Trophoblast cell (in vitro differentiated cells and primary cell): ENCODE measurements at regions not wholly inside any gene's neighbourhood (a gene's known extent, or its start where the extent isn't known, plus 50 kb on each side); places are given as distances from the start of the nearest gene placed in this dataset.
A peak's percentile ranks its signal among the peaks of the same experiment; 100 is the strongest.

Experiments
- DNase-seq, 2 donors: peaks; one replicate each; pipeline ENCODE4 v3.0.0-alpha.2; 2016
- H2AFZ ChIP-seq: 2 replicates; pipeline ENCODE4 v1.6.1; 2013; ENCODE audit warnings: low read length, moderate library complexity, mild to moderate bottlenecking; ENCODE audit not compliant: insufficient read depth, poor library complexity
- H2AK5ac ChIP-seq: 2 replicates; pipeline ENCODE4 v1.6.1; 2013; ENCODE audit warnings: mild to moderate bottlenecking, low read length
- H2BK120ac ChIP-seq: 2 replicates; pipeline ENCODE4 v1.6.1; 2013; ENCODE audit warnings: low read length, mild to moderate bottlenecking, moderate library complexity; ENCODE audit not compliant: insufficient read depth, poor library complexity
- H2BK12ac ChIP-seq: 2 replicates; pipeline ENCODE4 v1.6.1; 2013; ENCODE audit warnings: mild to moderate bottlenecking, low read length, moderate library complexity
- H2BK5ac ChIP-seq: 2 replicates; pipeline ENCODE4 v1.6.1; 2013; ENCODE audit warnings: low read length, low read depth, moderate library complexity, mild to moderate bottlenecking; ENCODE audit not compliant: poor library complexity
- H3K14ac ChIP-seq: 2 replicates; pipeline ENCODE4 v1.6.1; 2013; ENCODE audit warnings: mild to moderate bottlenecking, low read length
- H3K18ac ChIP-seq: 2 replicates; pipeline ENCODE4 v1.6.1; 2013; ENCODE audit warnings: mild to moderate bottlenecking, low read length
- H3K23ac ChIP-seq: 2 replicates; pipeline ENCODE4 v1.6.1; 2013; ENCODE audit warnings: low read length
- H3K27ac ChIP-seq: 2 replicates; pipeline ENCODE4 v1.5.1; 2013; ENCODE audit warnings: low read depth, mild to moderate bottlenecking, inconsistent platforms, low read length, moderate library complexity
- H3K27me3 ChIP-seq: 2 replicates; pipeline ENCODE4 v1.6.1; 2013; ENCODE audit warnings: inconsistent platforms, mild to moderate bottlenecking, low read length, moderate library complexity; ENCODE audit not compliant: insufficient read depth
- H3K36me3 ChIP-seq, 2 experiments: 1 replicate in 1 of 2; 2 replicates in 1 of 2; pipeline ENCODE4 v1.6.1; 2013; ENCODE audit warnings: low read length in 2 of 2, mild to moderate bottlenecking in 2 of 2, moderate library complexity in 1 of 2; ENCODE audit not compliant: insufficient read depth in 2 of 2, control insufficient read depth in 1 of 2
- H3K4ac ChIP-seq: 2 replicates; pipeline ENCODE4 v1.6.1; 2013; ENCODE audit warnings: low read depth, mild to moderate bottlenecking, low read length, moderate library complexity
- H3K4me1 ChIP-seq, 2 experiments: 1 replicate in 1 of 2; 2 replicates in 1 of 2; pipeline ENCODE4 v1.6.1; 2013; ENCODE audit warnings: low read length in 2 of 2, mild to moderate bottlenecking in 2 of 2, moderate library complexity in 1 of 2; ENCODE audit not compliant: insufficient read depth in 2 of 2, control insufficient read depth in 1 of 2
- H3K4me2 ChIP-seq: 2 replicates; pipeline ENCODE4 v1.6.1; 2013; ENCODE audit warnings: inconsistent platforms, mild to moderate bottlenecking, low read length, moderate library complexity
- H3K4me3 ChIP-seq: 2 replicates; pipeline ENCODE4 v1.5.1; 2013; ENCODE audit warnings: mild to moderate bottlenecking, low read depth, low read length, inconsistent platforms
- H3K79me1 ChIP-seq: one replicate; pipeline ENCODE4 v1.6.1; 2013; ENCODE audit warnings: low read length
- H3K79me2 ChIP-seq: 2 replicates; pipeline ENCODE4 v1.6.1; 2013; ENCODE audit warnings: low read length, mild to moderate bottlenecking; ENCODE audit not compliant: control insufficient read depth, insufficient read depth, poor library complexity
- H3K9ac ChIP-seq: 2 replicates; pipeline ENCODE4 v1.6.1; 2013; ENCODE audit warnings: mild to moderate bottlenecking, low read length
- H3K9me3 ChIP-seq: 2 replicates; pipeline ENCODE4 v1.6.1; 2013; ENCODE audit warnings: low read depth, mild to moderate bottlenecking, control low read depth, inconsistent platforms, low read length; ENCODE audit not compliant: insufficient read depth
- H4K12ac ChIP-seq: 2 replicates; pipeline ENCODE4 v1.6.1; 2013; ENCODE audit warnings: low read depth, mild to moderate bottlenecking, low read length, moderate library complexity
- H4K8ac ChIP-seq: 2 replicates; pipeline ENCODE4 v1.6.1; 2013; ENCODE audit warnings: low read depth, mild to moderate bottlenecking, low read length, moderate library complexity
- H4K91ac ChIP-seq: one replicate; pipeline ENCODE4 v1.6.1; 2013; ENCODE audit warnings: low read depth, mild to moderate bottlenecking, low read length, moderate library complexity
- WGBS: extraction: QIAGEN DNeasy Blood & Tissue Kit; methylation state at CpG from one replicate; pipeline ENCODE4 v1.1.7; 2013; ENCODE audit warnings: missing lambda C conversion rate; ENCODE audit not compliant: insufficient read length, insufficient coverage; ENCODE audit errors: extremely low coverage; 5-methylcytosine and 5-hydroxymethylcytosine counted together

- H2BK12ac ChIP-seq: no peak overlapping the region
- no peak overlapping the region for H4K91ac ChIP-seq
- no peak overlapping the region for H4K8ac ChIP-seq
- H3K27ac ChIP-seq: no peak overlapping the region
- no peak for DNase-seq
- no peak overlapping the region for H3K4me3 ChIP-seq
- H2BK5ac ChIP-seq: no peak overlapping the region
- H3K4me2 ChIP-seq: no peak overlapping the region
- H3K79me1 ChIP-seq: no peaks in the 10 kb centered on the region
- H2BK120ac ChIP-seq: no peak overlapping the region
- no peak overlapping the region for H3K18ac ChIP-seq
- no peak overlapping the region for H3K4ac ChIP-seq
- no peak overlapping the region for H3K14ac ChIP-seq
- H4K12ac ChIP-seq: no peak overlapping the region
- peaks cover 3 to 8% of the 10 kb centered on the region in 2 experiments for H3K4me1 ChIP-seq
- no peak overlapping the region for H2AK5ac ChIP-seq
- no peaks in the 10 kb centered on the region for H3K36me3 ChIP-seq
- no peak overlapping the region for H3K23ac ChIP-seq
- no peaks in the 10 kb centered on the region for H3K79me2 ChIP-seq
- H3K9ac ChIP-seq: no peak overlapping the region
- no peaks in the 10 kb centered on the region for H3K27me3 ChIP-seq
- H3K9me3 ChIP-seq: no peaks in the 10 kb centered on the region
- WGBS: no CpG with 5 or more reads among the region's 2 CpGs
- H2AFZ ChIP-seq: no peak overlapping the region
These were observed 69.7 kb upstream of the PALS2 start for GRCh38 chr7:24503506-24503905.

- Histone ChIP-seq H3K4me3 (no peak overlapping the region), H2BK12ac (peak overlapping the region; percentile 5), H3K23ac (no peak overlapping the region), H3K4ac (no peak overlapping the region), H3K4me1 (peaks cover 3 to 8% of the 10 kb centered on the region in 2 experiments), H3K79me1 (no peaks in the 10 kb centered on the region), H2BK120ac (no peak overlapping the region), H4K12ac (no peak overlapping the region), H2AFZ (no peak overlapping the region), H3K4me2 (no peak overlapping the region), H3K14ac (no peak overlapping the region), H3K36me3 (no peaks in the 10 kb centered on the region), H3K79me2 (no peaks in the 10 kb centered on the region), H3K18ac (no peak overlapping the region), H4K8ac (no peak overlapping the region), H3K9ac (no peak overlapping the region), H2AK5ac (no peak overlapping the region), H3K9me3 (no peaks in the 10 kb centered on the region), H3K27ac (no peak overlapping the region), H4K91ac (no peak overlapping the region), H2BK5ac (no peak overlapping the region), H3K27me3 (no peaks in the 10 kb centered on the region)
- DNase-seq: no peak
- no CpG with 5 or more reads among the region's 6 CpGs for WGBS
These were observed 69.2 kb upstream of the PALS2 start for GRCh38 chr7:24504040-24504439.

GRCh38 chr7:24504836-24505235, 68.4 kb upstream of the PALS2 start:
- WGBS: no CpG with 5 or more reads among the region's 2 CpGs
- no peak overlapping the region for H2BK5ac ChIP-seq
- DNase-seq: no peak

GRCh38 chr7:24505968-24506367, 67.3 kb upstream of the PALS2 start:
- H3K14ac ChIP-seq: no peak overlapping the region
- H3K27me3 ChIP-seq: no peaks in the 10 kb centered on the region
- no peak for DNase-seq
- H4K91ac ChIP-seq: no peak overlapping the region
- no peak overlapping the region for H3K27ac ChIP-seq
- no peak overlapping the region for H3K18ac ChIP-seq
- H4K8ac ChIP-seq: no peak overlapping the region
- no peak overlapping the region for H2BK12ac ChIP-seq
- H3K23ac ChIP-seq: no peak overlapping the region
- no peak overlapping the region for H3K4me2 ChIP-seq
- H3K4me3 ChIP-seq: no peak overlapping the region
- no peaks in the 10 kb centered on the region for H3K9me3 ChIP-seq
- no peaks in the 10 kb centered on the region for H3K79me1 ChIP-seq
- H3K4me1 ChIP-seq: peaks cover 3 to 8% of the 10 kb centered on the region in 2 experiments
- no peak overlapping the region for H2BK120ac ChIP-seq
- WGBS: no CpG with 5 or more reads among the region's 1 CpG
- no peak overlapping the region for H4K12ac ChIP-seq
- H3K79me2 ChIP-seq: no peaks in the 10 kb centered on the region
- no peak overlapping the region for H3K9ac ChIP-seq
- H2AFZ ChIP-seq: no peak overlapping the region
- no peak overlapping the region for H2BK5ac ChIP-seq
- H3K4ac ChIP-seq: no peak overlapping the region
- no peak overlapping the region for H2AK5ac ChIP-seq
- H3K36me3 ChIP-seq: no peaks in the 10 kb centered on the region

More at GRCh38 chr7:24504836-24505235, 68.4 kb upstream of the PALS2 start:
- no peak overlapping the region for H4K8ac ChIP-seq
- no peak overlapping the region for H2BK12ac ChIP-seq
- no peaks in the 10 kb centered on the region for H3K27me3 ChIP-seq
- H3K79me2 ChIP-seq: no peaks in the 10 kb centered on the region
- no peak overlapping the region for H3K4me2 ChIP-seq
- H3K36me3 ChIP-seq: no peaks in the 10 kb centered on the region
- H4K91ac ChIP-seq: no peak overlapping the region
- no peak overlapping the region for H4K12ac ChIP-seq
- H3K4me3 ChIP-seq: no peak overlapping the region
- H3K14ac ChIP-seq: no peak overlapping the region
- no peak overlapping the region for H3K27ac ChIP-seq
- no peak overlapping the region for H2AFZ ChIP-seq
- peaks cover 3 to 8% of the 10 kb centered on the region in 2 experiments for H3K4me1 ChIP-seq
- no peak overlapping the region for H3K4ac ChIP-seq
- H2BK120ac ChIP-seq: no peak overlapping the region
- H3K23ac ChIP-seq: no peak overlapping the region
- no peak overlapping the region for H3K9ac ChIP-seq
- no peaks in the 10 kb centered on the region for H3K9me3 ChIP-seq
- no peak overlapping the region for H2AK5ac ChIP-seq
- H3K79me1 ChIP-seq: no peaks in the 10 kb centered on the region
- no peak overlapping the region for H3K18ac ChIP-seq
